ENCODE measurements at regions not wholly inside any gene's neighbourhood (a gene's known extent, or its start where the extent isn't known, plus 50 kb on each side); places are given as distances from the start of the nearest gene placed in this dataset.

DNA sequence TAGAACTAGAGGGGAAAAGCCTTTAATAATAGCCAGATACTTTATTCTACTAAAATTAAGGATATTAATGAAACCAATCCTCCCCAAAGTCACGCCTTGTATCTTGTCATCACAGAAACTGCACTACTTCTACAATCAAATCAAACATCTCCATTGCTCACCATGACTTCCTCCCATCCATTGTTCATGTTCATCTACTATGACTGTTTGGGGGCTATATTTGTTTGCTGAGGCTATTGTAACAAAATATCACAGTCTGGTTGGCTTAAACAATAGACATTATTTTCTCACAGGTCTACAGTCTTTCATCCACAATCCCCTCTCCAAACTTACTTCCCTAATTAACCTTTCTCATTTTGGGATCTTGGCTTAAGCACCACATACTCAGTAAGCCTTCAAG, 193.6 kb upstream of the FSCB start:
- TF ChIP-seq CTCF (optimal IDR thresholded peaks at IDR 0.05 in 1 of 3, IDR thresholded peaks at IDR 0.05 in 1 of 3, conservative IDR thresholded peaks at IDR 0.05 in 1 of 3; ENCODE audit: extremely low read depth in 1 of 3, insufficient read depth in 2 of 3, low read length in 3 of 3) (no peak), EZH2 (IDR thresholded peaks at IDR 0.05; ENCODE audit: low read length) (no peak)

Data from keratinocyte (primary cell).